Thoracic aorta (tissue), 2 donors: ENCODE measurements at regions not wholly inside any gene's neighbourhood (a gene's known extent, or its start where the extent isn't known, plus 50 kb on each side); places are given as distances from the start of the nearest gene placed in this dataset.
A peak's percentile ranks its signal among the peaks of the same experiment; 100 is the strongest.

Source experiments
- ATAC-seq: fragments of 150-250 bp; one replicate; pipeline ENCODE4 v1.8.0; 2017; ENCODE audit warnings: low read depth; ENCODE audit not compliant: insufficient number of reproducible peaks, low FRiP score
- DNase-seq: peaks from one replicate; pipeline ENCODE4 v3.0.0-alpha.2; 2020; ENCODE audit warnings: low spot score
- H3K27ac ChIP-seq, 2 donors: fragments of 200-600 bp; sonication (generic); 1 replicate in 1 of 2; 2 replicates in 1 of 2; pipeline ENCODE4 v1.5.1; 2016; ENCODE audit warnings: mild to moderate bottlenecking in 2 of 2, moderate library complexity in 2 of 2
- H3K27me3 ChIP-seq: fragments of 200-600 bp; sonication (generic); replicated peaks from 2 replicates; pipeline ENCODE4 v1.6.0; 2016; ENCODE audit warnings: mild to moderate bottlenecking; ENCODE audit not compliant: insufficient read depth
- H3K36me3 ChIP-seq: fragments of 200-600 bp; sonication (generic); one replicate; pipeline ENCODE4 v1.5.1; 2016
- H3K4me1 ChIP-seq, 2 donors: fragments of 200-600 bp; sonication (generic); 1 replicate in 1 of 2; 2 replicates in 1 of 2; pipeline versions ENCODE4 v1.5.1 to v1.6.0; 2016; ENCODE audit warnings: low read depth in 2 of 2, mild to moderate bottlenecking in 1 of 2; ENCODE audit not compliant: control insufficient read depth in 1 of 2
- H3K4me3 ChIP-seq: fragments of 200-600 bp; sonication (generic); 2 replicates; pipeline ENCODE4 v1.5.1; 2016; ENCODE audit warnings: mild to moderate bottlenecking
- H3K9me3 ChIP-seq: fragments of 200-600 bp; sonication (generic); 2 replicates; pipeline ENCODE4 v1.5.1; 2016
- CTCF ChIP-seq: fragments of 200-600 bp; sonication (generic); IDR thresholded peaks from one replicate; pipeline ENCODE4 v1.5.1; 2019; ENCODE audit warnings: antibody characterized with exemption

GRCh38 chr16:79844603-79845002 is 244.1 kb upstream of the MAF start:
- DNase-seq (no peak), ATAC-seq (no peak)
- Histone ChIP-seq H3K4me3 (no peak overlapping the region), H3K27me3 (no peaks in the 10 kb centered on the region), H3K9me3 (no peaks in the 10 kb centered on the region), H3K27ac (no peak overlapping the region), H3K36me3 (no peaks in the 10 kb centered on the region), H3K4me1 (peaks cover 0 to 4% of the 10 kb centered on the region in 2 donors)
- no peak for TF ChIP-seq CTCF

- no peak for TF ChIP-seq CTCF
- Histone ChIP-seq H3K4me1 (peaks cover 0 to 1% of the 10 kb centered on the region in 2 donors), H3K27me3 (no peaks in the 10 kb centered on the region), H3K27ac (no peak overlapping the region), H3K9me3 (no peaks in the 10 kb centered on the region), H3K4me3 (no peak overlapping the region), H3K36me3 (no peaks in the 10 kb centered on the region)
- DNase-seq, result no peak
- ATAC-seq, result no peak
Observed at GRCh38 chr16:79843631-79844043, 243.1 kb upstream of the MAF start.

- Histone ChIP-seq H3K27me3 (no peaks in the 10 kb centered on the region), H3K36me3 (no peaks in the 10 kb centered on the region), H3K4me3 (no peak overlapping the region), H3K4me1 (no peaks in the 10 kb centered on the region), H3K27ac (no peak overlapping the region), H3K9me3 (no peaks in the 10 kb centered on the region)
- DNase-seq (no peak), ATAC-seq (no peak)
- TF ChIP-seq CTCF, result no peak
Observed at GRCh38 chr16:79843145-79843544, 242.6 kb upstream of the MAF start.

GRCh38 chr16:79842197-79842596 is 241.7 kb upstream of the MAF start:
- DNase-seq (no peak), ATAC-seq (no peak)
- Histone ChIP-seq H3K9me3 (no peaks in the 10 kb centered on the region), H3K36me3 (no peaks in the 10 kb centered on the region), H3K27me3 (no peaks in the 10 kb centered on the region), H3K27ac (no peak overlapping the region), H3K4me1 (no peaks in the 10 kb centered on the region), H3K4me3 (no peak overlapping the region)
- no peak for TF ChIP-seq CTCF

GRCh38 chr16:79839466-79840341 is 239.2 kb upstream of the MAF start:
- DNase-seq (no peak), ATAC-seq (peak; percentile 42)
- Histone ChIP-seq H3K4me1 (no peaks in the 10 kb centered on the region), H3K9me3 (no peaks in the 10 kb centered on the region), H3K27me3 (no peaks in the 10 kb centered on the region), H3K4me3 (no peak overlapping the region), H3K36me3 (no peaks in the 10 kb centered on the region), H3K27ac (no peak overlapping the region)
- TF ChIP-seq CTCF, result no peak
